ENCODE measurements at regions not wholly inside any gene's neighbourhood (a gene's known extent, or its start where the extent isn't known, plus 50 kb on each side); places are given as distances from the start of the nearest gene placed in this dataset.
"Not testable (repeated sequence)": the region's sequence is repeated elsewhere in the genome, so short reads cannot be mapped to it uniquely, and the experiment has no call there.

GRCh38 chr4:9073371-9073770, 96.8 kb upstream of the FAM90A26 start:
- TF ChIP-seq CTCF, POLR2A, EP300 (IDR thresholded peaks at IDR 0.05): not testable (repeated sequence)

Measured in ovary (tissue), 3 donors.